HCEC 1CT (cell line): ENCODE measurements at regions not wholly inside any gene's neighbourhood (a gene's known extent, or its start where the extent isn't known, plus 50 kb on each side); places are given as distances from the start of the nearest gene placed in this dataset.
"Not testable (repeated sequence)": the region's sequence is repeated elsewhere in the genome, so short reads cannot be mapped to it uniquely, and the experiment has no call there.

Experiments used
- DNase-seq: peaks from one replicate; pipeline ENCODE4 v3.0.0-alpha.2; 2017

- no peak for DNase-seq
Observed at GRCh38 chr5:88666761-88667495, 216.1 kb downstream of the MEF2C start.

GRCh38 chr5:88665750-88666215, 217.2 kb downstream of the MEF2C start:
- no peak for DNase-seq

DNA sequence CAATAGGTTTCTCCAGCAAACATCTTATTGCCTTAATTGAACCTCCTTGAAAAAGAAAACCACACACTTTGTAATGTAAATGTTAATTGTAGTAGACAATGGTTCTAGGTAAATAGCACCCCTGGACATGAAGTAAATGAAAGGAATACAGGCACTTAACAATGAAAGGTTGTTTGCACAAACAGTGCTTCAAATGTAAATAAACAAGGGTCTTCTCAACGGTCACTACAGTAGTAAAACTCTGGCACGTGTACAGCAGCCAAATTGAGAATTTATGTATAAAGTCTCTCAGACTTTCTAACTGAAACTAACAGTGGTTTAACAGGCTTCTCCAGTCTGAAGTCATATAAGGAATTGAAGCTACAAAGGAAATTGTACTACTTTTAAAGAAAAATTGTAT, 218.3 kb downstream of the MEF2C start:
- DNase-seq, result no peak

- no peak for DNase-seq
Observed at GRCh38 chr5:88663793-88664216, 219.2 kb downstream of the MEF2C start.

DNA sequence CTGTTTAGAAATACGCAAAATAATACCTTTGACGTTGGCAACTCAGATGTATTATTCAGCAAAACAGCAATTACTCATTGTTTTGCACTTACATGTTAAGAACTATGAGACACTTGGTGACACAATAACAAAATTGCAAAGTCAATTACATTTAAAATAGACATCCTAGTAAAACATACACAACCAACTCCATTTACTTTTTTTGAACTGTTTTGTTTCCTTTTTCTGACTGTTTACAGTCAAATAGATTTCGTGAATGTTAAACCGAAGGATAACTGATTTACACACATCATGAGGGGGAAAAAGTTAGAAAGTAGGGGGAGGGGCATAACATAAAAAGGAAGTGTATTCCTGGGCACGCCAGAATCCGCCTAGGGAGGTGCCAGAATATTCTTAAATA, 220.1 kb downstream of the MEF2C start:
- no peak for DNase-seq

GRCh38 chr5:88661806-88662207, 221.2 kb downstream of the MEF2C start:
- DNase-seq, result no peak

DNA sequence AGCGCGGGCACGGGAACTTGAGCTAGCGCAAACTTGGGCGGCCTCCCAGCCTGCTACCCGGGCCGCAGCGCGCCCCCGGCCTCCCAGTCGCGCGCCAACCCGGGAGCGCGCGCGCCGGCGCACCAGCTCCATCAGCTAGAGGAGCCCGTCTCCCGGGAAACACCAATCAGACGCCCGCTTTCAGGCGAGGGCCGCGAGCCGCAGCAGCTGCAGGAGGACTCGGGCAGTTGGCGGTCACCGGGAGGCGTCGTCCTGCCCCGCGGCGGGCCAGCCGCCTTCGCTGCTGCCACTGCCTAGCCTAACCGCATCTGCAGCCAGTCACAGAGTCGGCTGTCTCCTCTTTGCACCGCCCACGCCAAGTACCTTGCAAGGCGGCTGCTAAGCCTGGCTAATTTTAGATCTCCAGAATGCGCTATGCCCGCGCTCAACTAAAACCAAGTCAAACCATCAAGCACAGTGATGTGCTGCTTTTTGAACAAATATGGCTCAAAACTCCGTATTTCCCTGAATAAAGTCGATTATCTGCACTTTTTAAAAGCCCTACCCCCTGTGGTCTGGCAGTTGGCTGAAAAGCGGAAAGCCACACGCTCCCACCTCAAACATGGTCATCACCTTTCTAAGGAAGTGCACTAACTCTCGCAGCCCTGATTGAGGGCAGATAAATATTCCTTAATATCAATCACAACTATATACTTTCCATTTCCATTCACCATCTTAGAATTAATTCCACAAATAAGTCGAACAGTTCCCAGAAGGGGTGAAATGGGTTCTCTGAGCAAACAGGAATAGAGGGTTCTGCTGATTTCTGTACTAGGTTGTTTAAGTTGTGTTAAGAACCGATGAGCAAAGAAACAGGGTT, 221.8 kb downstream of the MEF2C start:
- DNase-seq, result peak; percentile 44

- no peak for DNase-seq
Observed at GRCh38 chr5:88660264-88660946, 222.6 kb downstream of the MEF2C start.

GRCh38 chr5:88659529-88660263, 223.3 kb downstream of the MEF2C start:
- no peak for DNase-seq

DNA sequence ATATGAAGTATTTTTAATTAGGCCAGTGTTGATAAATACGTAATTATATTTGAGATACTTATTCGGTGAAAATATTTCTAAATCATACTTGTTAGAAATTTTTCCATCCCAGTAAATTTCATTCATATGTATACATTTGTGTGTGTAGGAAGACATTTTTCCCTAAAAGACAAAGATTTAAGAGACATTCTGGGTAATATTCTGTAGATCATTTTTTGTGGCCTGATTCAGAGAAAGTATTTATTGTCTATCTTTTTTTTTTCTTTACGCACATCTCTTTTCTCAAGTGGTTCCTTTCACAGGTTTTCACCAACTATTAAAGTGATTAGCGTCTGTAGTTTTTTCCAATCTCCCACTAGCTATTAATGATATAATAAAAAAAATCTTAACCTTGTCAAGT, 224.1 kb downstream of the MEF2C start:
- DNase-seq, result no peak

DNA sequence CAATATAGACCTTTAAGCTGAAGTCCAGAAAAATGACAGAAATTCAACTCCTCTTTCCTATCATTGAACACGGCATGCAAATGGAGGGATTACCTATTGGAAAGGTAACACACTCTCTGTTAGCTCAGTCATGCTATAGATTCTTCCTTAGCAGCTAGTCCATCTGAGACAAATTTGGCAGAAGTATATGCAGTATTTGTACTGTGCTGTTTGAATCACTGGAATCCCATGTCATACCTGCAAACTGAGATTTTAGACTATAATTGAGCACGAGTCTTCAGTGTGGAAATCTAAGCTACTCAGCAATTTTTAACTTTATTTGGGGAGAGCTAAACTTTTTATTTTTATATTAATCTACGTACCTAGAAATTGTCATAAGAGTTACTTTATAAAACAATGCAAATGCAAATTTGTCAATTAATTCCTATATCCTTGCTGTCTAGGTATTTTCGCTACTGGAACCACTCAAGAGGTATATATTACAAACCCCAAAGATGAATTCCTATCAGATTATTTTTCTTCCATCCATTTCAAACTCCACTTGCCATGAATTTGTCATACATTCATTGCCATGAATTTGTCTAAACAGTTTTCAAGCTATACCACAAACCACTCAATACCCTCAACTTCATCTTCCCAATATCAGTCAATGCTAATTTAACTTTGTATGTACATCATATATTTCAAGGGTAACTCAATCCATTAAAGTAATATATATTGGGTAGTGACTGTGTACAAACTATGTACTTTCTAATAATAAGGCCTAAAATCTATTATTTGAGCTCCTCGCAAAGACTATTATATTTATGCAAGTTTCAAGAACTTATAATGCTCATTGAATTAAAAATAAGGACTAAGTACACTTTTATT, 224.8 kb downstream of the MEF2C start:
- DNase-seq, result no peak

GRCh38 chr5:88657136-88657535, 225.8 kb downstream of the MEF2C start:
- DNase-seq, result no peak

- no peak for DNase-seq
Observed at GRCh38 chr5:88656221-88656950, 226.6 kb downstream of the MEF2C start.

DNA sequence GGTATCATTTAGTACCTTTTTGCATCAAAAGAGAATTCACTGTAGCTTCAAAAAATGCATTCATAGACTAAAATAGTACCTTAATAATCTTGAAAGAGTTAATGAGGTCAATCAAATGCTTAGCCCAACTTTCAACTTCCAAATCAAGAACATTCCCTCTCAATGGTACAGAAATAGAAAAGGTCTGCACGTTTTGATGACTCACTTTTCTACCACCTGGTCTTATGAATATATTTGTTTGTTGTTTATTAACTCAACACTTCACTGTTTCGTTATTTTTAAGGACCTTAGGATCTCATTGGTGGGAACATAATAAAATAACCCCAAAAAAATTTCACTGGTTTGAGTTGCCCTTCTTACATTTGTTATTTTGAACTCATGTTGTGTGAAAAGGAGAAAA, 229.5 kb downstream of the MEF2C start:
- DNase-seq, result no peak

DNA sequence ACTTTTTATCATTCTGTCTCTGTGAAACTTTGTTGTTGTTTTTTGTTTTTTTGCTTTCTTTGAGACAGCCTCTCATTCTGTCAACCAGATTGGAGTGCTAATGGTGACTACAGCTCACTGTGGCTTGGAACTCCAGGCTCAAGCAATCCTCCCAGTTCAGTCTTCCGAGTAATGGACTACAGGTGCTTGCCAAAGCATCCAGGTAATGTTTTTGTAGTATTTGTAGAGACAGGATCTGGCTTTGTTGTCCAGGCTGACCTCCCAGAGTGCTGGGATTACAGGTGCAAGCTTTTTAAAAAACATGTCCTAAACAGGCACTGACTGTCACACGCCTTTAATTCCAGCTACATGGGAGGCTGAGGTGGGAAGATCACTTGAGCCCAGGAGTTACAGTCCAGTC, 235.1 kb downstream of the MEF2C start:
- no peak for DNase-seq

DNA sequence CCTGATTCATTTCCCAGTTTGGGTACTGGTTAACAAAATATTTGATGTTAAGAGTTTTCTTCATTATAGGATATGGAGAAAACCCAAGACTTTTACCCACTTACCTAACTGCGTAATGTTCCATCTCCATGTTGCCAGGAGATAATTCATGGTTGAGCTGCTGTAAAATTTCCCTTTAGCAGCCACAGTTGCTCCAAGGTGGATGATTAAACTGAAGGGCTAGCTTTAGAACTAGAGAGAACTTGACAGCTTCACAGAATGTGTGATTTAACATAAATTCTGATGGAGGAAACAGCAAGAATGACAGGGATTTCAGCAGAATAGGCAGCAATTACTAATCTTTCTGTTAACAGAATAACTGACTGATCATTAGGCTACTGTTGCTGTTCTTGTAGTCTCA, 236.1 kb downstream of the MEF2C start:
- DNase-seq, result no peak

- DNase-seq, result no peak
Observed at GRCh38 chr5:88644676-88645075, 238.3 kb downstream of the MEF2C start.

- no peak for DNase-seq
Observed at GRCh38 chr5:88643315-88643714, 239.7 kb downstream of the MEF2C start.

- DNase-seq, result no peak
Observed at GRCh38 chr5:88634014-88634413, 249.0 kb downstream of the MEF2C start.

- not testable (repeated sequence) for DNase-seq
Observed at GRCh38 chr5:88622890-88623289, 260.1 kb downstream of the MEF2C start.

DNA sequence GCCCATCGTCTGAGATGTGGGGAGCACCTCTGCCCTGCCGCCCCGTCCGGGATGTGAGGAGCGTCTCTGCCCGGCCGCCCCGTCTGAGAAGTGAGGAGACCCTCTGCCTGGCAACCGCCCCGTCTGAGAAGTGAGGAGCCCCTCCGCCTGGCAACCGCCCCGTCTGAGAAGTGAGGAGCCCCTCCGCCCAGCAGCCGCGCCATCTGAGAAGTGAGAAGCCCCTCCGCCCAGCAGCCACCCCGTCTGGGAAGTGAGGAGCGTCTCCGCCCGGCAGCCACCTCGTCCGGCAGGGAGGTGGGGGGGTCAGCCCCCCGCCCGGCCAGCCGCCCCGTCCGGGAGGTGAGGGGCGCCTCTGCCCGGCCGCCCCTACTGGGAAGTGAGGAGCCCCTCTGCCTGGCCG, 267.2 kb downstream of the MEF2C start:
- not testable (repeated sequence) for DNase-seq
